WI38 (cell line): ENCODE measurements at regions not wholly inside any gene's neighbourhood (a gene's known extent, or its start where the extent isn't known, plus 50 kb on each side); places are given as distances from the start of the nearest gene placed in this dataset.

Experiments
- H3K4me3 ChIP-seq: 2 replicates; pipeline ENCODE4 v1.5.1; 2011; ENCODE audit warnings: low read depth, mild to moderate bottlenecking, control low read depth, low read length
- TF ChIP-seq, protein P1 (sequence below): IDR thresholded peaks from 2 replicates; pipeline ENCODE4 v1.5.1; 2012; ENCODE audit warnings: low read depth, mild to moderate bottlenecking, control low read depth, low read length

GRCh38 chr6:81450180-81450579, 302.3 kb downstream of the TENT5A start:
- H3K4me3 ChIP-seq = no peak overlapping the region
- TF ChIP-seq, protein P1, sequence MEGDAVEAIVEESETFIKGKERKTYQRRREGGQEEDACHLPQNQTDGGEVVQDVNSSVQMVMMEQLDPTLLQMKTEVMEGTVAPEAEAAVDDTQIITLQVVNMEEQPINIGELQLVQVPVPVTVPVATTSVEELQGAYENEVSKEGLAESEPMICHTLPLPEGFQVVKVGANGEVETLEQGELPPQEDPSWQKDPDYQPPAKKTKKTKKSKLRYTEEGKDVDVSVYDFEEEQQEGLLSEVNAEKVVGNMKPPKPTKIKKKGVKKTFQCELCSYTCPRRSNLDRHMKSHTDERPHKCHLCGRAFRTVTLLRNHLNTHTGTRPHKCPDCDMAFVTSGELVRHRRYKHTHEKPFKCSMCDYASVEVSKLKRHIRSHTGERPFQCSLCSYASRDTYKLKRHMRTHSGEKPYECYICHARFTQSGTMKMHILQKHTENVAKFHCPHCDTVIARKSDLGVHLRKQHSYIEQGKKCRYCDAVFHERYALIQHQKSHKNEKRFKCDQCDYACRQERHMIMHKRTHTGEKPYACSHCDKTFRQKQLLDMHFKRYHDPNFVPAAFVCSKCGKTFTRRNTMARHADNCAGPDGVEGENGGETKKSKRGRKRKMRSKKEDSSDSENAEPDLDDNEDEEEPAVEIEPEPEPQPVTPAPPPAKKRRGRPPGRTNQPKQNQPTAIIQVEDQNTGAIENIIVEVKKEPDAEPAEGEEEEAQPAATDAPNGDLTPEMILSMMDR = no peak

DNA sequence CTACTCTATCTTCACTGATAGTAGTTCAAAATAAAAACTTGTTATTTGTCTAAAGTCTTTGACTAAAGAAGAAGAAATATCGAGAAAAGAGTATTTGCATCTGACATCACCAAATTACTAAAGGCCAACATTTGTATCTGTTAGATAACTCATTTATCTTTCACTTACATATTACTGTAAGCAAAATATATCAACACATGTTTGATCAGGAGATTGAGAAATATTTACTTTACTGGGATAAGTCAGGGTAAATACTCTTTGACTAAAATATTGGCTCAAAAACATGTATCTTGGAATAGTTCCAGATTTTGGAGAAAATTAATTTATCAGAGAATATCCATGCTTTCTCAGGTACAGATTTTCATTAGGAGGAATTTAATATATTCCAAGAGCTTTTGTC, 306.0 kb downstream of the TENT5A start:
- TF ChIP-seq, protein P1 = no peak
- H3K4me3 ChIP-seq = no peak overlapping the region

DNA sequence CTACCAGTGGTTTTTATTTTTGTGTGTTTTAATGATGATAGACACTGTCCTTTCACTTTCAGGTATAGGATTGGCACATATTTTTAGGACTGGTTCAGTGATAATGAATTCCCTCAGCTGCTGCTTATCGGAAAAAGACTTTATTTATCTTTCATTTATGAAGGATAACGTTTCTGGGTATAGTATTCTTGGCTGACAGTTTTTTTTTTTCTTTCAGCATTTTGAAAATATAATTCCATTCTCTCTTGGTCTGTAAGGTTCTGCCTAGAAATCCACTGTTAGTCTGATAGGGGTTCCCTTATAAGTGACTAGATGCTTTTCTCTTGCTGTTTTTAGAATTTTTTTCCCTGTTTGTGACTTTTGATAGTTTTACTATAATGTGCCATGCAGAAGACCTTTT, 313.1 kb downstream of the TENT5A start:
- no peak overlapping the region for H3K4me3 ChIP-seq
- TF ChIP-seq, protein P1 = no peak

DNA sequence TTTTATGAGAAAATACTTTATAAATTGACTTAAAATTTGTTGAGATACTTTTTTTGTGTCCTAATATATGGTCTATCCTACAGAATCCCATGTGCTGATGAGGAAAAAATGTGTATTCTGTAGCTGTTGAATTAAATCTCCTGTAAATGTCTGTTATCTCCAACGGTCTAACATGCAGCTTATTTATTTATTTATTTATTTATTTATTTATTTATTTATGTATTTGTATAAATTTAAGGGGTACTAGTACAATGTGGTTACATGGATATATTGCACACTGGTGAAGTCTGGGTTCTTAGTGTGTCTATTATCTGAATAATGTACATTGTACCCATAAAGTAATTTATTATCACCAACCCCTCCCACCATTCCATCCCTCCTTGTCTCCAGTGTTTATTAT, 315.5 kb downstream of the TENT5A start:
- H3K4me3 ChIP-seq = no peak overlapping the region
- TF ChIP-seq, protein P1 = no peak

GRCh38 chr6:81413306-81413705, 339.2 kb downstream of the TENT5A start:
- no peak overlapping the region for H3K4me3 ChIP-seq
- TF ChIP-seq, protein P1 = no peak

DNA sequence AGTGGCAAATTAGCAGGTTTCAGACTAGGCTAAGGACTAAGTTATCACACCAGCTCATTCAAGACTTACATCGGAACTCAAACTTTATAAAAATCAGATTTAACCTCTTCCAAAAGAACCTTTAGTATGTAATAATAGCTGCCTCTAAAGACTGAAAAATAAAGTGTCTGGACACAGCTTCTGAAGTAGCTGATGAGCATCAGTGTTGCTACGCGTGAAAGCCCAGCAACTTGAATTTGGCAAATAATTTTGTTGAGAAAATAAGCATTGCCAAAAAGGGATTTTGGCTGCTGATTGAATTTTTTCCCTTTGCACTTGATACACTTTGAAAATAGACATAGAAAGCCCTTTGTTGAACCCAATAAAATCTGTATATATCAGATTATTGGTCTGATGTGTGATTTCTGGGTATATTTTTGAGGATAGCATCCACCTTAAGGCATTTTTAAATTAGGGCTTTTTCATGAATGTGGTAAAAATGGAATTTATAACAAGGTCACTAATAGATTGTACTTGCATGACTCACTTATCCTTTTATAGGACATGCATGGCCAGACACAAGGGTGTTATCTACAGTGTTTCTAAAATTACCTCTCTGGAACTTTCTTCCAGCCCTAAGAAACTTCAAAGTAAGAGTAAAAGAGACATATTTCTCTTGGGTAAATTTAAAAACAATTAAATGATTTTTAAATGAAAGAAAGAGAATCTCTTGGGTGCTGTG, 350.4 kb downstream of the TENT5A start:
- H3K4me3 ChIP-seq = no peak overlapping the region
- TF ChIP-seq, protein P1 = no peak

GRCh38 chr6:81396916-81397315, 355.6 kb downstream of the TENT5A start:
- H3K4me3 ChIP-seq = no peak overlapping the region
- TF ChIP-seq, protein P1 = no peak
